Breast epithelium (tissue), 3 donors: ENCODE measurements at regions not wholly inside any gene's neighbourhood (a gene's known extent, or its start where the extent isn't known, plus 50 kb on each side); places are given as distances from the start of the nearest gene placed in this dataset.

ENCODE experiments used
- POLR2A ChIP-seq: fragments of 450-650 bp; IDR thresholded peaks from one replicate; pipeline ENCODE4 v1.6.1; 2016; ENCODE audit warnings: antibody characterized with exemption, mild to moderate bottlenecking, moderate library complexity
- POLR2AphosphoS5 ChIP-seq, 3 donors: sonication (generic); formaldehyde crosslinking; IDR thresholded peaks; one replicate each; pipeline ENCODE4 v1.6.1; 2017; ENCODE audit warnings: antibody characterized with exemption in 3 of 3
- TF ChIP-seq, protein P1 (sequence below), 3 donors: fragments of 450-650 bp; IDR thresholded peaks; one replicate each; pipeline ENCODE4 v1.5.1; 2016 to 2017; ENCODE audit warnings: antibody characterized with exemption in 3 of 3, mild to moderate bottlenecking in 3 of 3, moderate library complexity in 3 of 3

DNA sequence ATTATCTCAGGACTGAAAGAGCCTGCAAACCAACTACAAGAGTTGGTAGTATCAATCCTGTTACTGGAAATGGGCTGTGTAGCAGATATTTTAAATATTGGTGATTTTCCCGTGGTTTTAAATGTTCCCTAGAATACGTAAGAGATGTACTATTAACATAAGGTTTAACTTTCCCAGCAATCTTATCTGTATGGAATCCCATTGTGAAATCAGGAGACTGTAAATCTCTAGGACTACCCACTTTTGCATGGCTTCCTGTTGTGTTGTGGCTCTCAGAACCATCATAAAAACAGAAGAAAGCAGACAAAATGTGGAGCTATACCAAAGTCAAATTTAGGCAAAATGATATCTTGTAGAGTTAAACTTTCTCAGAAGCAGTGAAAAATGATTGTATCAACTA is 641.5 kb upstream of the SETBP1 start:
- TF ChIP-seq, protein P1, sequence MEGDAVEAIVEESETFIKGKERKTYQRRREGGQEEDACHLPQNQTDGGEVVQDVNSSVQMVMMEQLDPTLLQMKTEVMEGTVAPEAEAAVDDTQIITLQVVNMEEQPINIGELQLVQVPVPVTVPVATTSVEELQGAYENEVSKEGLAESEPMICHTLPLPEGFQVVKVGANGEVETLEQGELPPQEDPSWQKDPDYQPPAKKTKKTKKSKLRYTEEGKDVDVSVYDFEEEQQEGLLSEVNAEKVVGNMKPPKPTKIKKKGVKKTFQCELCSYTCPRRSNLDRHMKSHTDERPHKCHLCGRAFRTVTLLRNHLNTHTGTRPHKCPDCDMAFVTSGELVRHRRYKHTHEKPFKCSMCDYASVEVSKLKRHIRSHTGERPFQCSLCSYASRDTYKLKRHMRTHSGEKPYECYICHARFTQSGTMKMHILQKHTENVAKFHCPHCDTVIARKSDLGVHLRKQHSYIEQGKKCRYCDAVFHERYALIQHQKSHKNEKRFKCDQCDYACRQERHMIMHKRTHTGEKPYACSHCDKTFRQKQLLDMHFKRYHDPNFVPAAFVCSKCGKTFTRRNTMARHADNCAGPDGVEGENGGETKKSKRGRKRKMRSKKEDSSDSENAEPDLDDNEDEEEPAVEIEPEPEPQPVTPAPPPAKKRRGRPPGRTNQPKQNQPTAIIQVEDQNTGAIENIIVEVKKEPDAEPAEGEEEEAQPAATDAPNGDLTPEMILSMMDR (IDR thresholded peaks at IDR 0.05) = no peak
- TF ChIP-seq POLR2A = no peak
- TF ChIP-seq POLR2AphosphoS5 (IDR thresholded peaks at IDR 0.05) = no peak
